ENCODE measurements at regions not wholly inside any gene's neighbourhood (a gene's known extent, or its start where the extent isn't known, plus 50 kb on each side); places are given as distances from the start of the nearest gene placed in this dataset.

DNA sequence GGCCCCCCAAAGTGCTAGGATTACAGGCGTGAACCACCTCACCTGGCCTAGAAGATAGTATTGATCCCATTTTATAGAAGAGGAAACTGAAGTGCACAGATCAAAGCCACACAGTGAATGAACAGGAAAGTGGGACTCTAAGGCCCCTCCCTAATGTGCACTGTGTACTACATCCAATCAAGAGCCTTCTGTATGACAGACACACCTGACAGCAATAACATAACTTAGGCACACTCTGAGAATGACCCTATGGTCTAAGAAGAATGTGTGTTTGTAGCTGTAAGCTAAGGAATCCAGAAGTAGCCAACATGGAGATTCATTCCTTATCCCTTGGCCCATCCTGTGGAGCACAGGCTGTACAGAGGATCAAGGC lies 271.2 kb downstream of the SMARCA2 start:
- TF ChIP-seq, protein P1, sequence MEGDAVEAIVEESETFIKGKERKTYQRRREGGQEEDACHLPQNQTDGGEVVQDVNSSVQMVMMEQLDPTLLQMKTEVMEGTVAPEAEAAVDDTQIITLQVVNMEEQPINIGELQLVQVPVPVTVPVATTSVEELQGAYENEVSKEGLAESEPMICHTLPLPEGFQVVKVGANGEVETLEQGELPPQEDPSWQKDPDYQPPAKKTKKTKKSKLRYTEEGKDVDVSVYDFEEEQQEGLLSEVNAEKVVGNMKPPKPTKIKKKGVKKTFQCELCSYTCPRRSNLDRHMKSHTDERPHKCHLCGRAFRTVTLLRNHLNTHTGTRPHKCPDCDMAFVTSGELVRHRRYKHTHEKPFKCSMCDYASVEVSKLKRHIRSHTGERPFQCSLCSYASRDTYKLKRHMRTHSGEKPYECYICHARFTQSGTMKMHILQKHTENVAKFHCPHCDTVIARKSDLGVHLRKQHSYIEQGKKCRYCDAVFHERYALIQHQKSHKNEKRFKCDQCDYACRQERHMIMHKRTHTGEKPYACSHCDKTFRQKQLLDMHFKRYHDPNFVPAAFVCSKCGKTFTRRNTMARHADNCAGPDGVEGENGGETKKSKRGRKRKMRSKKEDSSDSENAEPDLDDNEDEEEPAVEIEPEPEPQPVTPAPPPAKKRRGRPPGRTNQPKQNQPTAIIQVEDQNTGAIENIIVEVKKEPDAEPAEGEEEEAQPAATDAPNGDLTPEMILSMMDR (IDR thresholded peaks at IDR 0.05; ENCODE audit: extremely low read depth in 1 of 2, insufficient read depth in 1 of 2, low read depth in 1 of 2, low read length in 2 of 2): no peak
- no peak for TF ChIP-seq POLR2A (IDR thresholded peaks at IDR 0.05; ENCODE audit: low read depth, low read length)
